K562 (cell line): ENCODE measurements at regions not wholly inside any gene's neighbourhood (a gene's known extent, or its start where the extent isn't known, plus 50 kb on each side); places are given as distances from the start of the nearest gene placed in this dataset.

ENCODE experiments used
- ATAC-seq: fragments of 200-7000 bp; cut with Tn5 transposase; 3 replicates; pipeline ENCODE4 v1.9.1; 2020; ENCODE audit warnings: moderate library complexity
- BruUV-seq: library from RNA; stranded (reverse); fragments of 400-500 nt; replicated peaks from 2 replicates; lab custom pipeline; 2021; lab: Mats Ljungman, UMichigan
- CTCF ChIA-PET: fragments of 300-600 bp; formaldehyde crosslinking; extraction: SDS; loops from one replicate; lab custom pipeline; 2021; ENCODE audit warnings: low intra/inter-chr PET ratio; lab: Yijun Ruan, JAX
- POLR2A ChIA-PET: fragments of 300-600, 350-650 bp; sonication (Branson Sonifier 250); formaldehyde crosslinking; extraction: SDS; loops from one replicate; lab custom pipeline; 2021; ENCODE audit warnings: antibody characterized with exemption, inconsistent platforms; lab: Yijun Ruan, JAX
- DNase-seq, 4 experiments: peaks; one replicate each; pipeline versions ENCODE4 v3.0.0 to v3.0.0-alpha.2; 2011 to 2018; ENCODE audit warnings: low spot score in 3 of 4, mixed read lengths in 3 of 4; ENCODE audit errors: extremely low read depth in 1 of 4
- FAIRE-seq: peaks from 2 replicates; lab custom pipeline; 2011; peaks lifted over from hg19 to GRCh38; lab: Jason Lieb, UNC
- H2AFZ ChIP-seq: 2 replicates; pipeline ENCODE4 v1.6.0; 2011; ENCODE audit warnings: low read depth, low read length, control low read depth, inconsistent platforms
- H3K27ac ChIP-seq: fragments of 200-600 bp; 3 replicates; pipeline ENCODE4 v1.8.0; 2011; ENCODE audit warnings: low read depth, mild to moderate bottlenecking, control low read depth, inconsistent platforms, low read length, moderate library complexity, mixed read lengths; ENCODE audit errors: extremely low read depth
- H3K27me3 ChIP-seq, 2 experiments: fragments of 300-600 bp in 1 of 2; 2 replicates in 1 of 2; 3 replicates in 1 of 2; pipeline versions ENCODE4 v1.6.0 to v1.8.0; 2011; ENCODE audit warnings: inconsistent platforms in 2 of 2, low read length in 2 of 2, mild to moderate bottlenecking in 1 of 2, mixed read lengths in 1 of 2, moderate library complexity in 1 of 2; ENCODE audit not compliant: control insufficient read depth in 2 of 2, insufficient read depth in 2 of 2
- H3K36me3 ChIP-seq: fragments of 300-600 bp; 3 replicates; pipeline ENCODE4 v1.8.0; 2011; ENCODE audit warnings: mild to moderate bottlenecking, low read length, inconsistent platforms; ENCODE audit not compliant: control insufficient read depth, insufficient read depth
- H3K4me1 ChIP-seq, 2 experiments: fragments of 200-600 bp in 1 of 2; replicated peaks in 1 of 2; 2 replicates in 1 of 2; 3 replicates in 1 of 2; pipeline versions ENCODE4 v1.5.1 to v1.8.0; 2011; ENCODE audit warnings: inconsistent platforms in 2 of 2, low read length in 2 of 2, mild to moderate bottlenecking in 1 of 2, mixed read lengths in 1 of 2, moderate library complexity in 1 of 2; ENCODE audit not compliant: control insufficient read depth in 2 of 2, insufficient read depth in 2 of 2
- H3K4me2 ChIP-seq: 2 replicates; pipeline ENCODE4 v1.6.1; 2011; ENCODE audit warnings: low read length, control low read depth, inconsistent platforms, mixed read lengths; ENCODE audit not compliant: insufficient read depth
- H3K4me3 ChIP-seq: fragments of 200-600 bp; sonication (generic), shearing (Covaris generic); 2 replicates; pipeline ENCODE4 v1.5.1; 2016; ENCODE audit warnings: control low read depth, inconsistent platforms
- H3K79me2 ChIP-seq: fragments of 200-600 bp; 3 replicates; pipeline ENCODE4 v1.8.0; 2011; ENCODE audit warnings: low read length, inconsistent platforms; ENCODE audit not compliant: control insufficient read depth, insufficient read depth
- H3K9ac ChIP-seq, 2 experiments: 2 replicates each; pipeline versions ENCODE4 v1.6.0 to v1.6.1; 2011; ENCODE audit warnings: low read depth in 2 of 2, low read length in 2 of 2, control low read depth in 1 of 2, inconsistent platforms in 1 of 2, mild to moderate bottlenecking in 1 of 2, mixed read lengths in 1 of 2; ENCODE audit not compliant: insufficient read depth in 1 of 2
- H3K9me1 ChIP-seq: one replicate; pipeline ENCODE4 v1.6.0; 2011; ENCODE audit warnings: inconsistent platforms, mild to moderate bottlenecking, low read length, moderate library complexity; ENCODE audit not compliant: control insufficient read depth, insufficient read depth
- H3K9me3 ChIP-seq: replicated peaks from 2 replicates; pipeline ENCODE4 v1.5.1; 2011; ENCODE audit warnings: low read depth, low read length, inconsistent platforms; ENCODE audit not compliant: control insufficient read depth, insufficient read depth
- H4K20me1 ChIP-seq: replicated peaks from 2 replicates; pipeline ENCODE4 v1.6.1; 2011; ENCODE audit warnings: low read length, inconsistent platforms, mixed read lengths; ENCODE audit not compliant: control insufficient read depth, insufficient read depth
- CAMTA2 ChIP-seq: fragments of 250-450 bp; sonication (Bioruptor Pico); conservative IDR thresholded peaks from 2 replicates; pipeline ENCODE4 v1.5.1; 2022
- KLF13 ChIP-seq: fragments of 450-650 bp; IDR thresholded peaks from 2 replicates; pipeline ENCODE4 v1.6.1; 2016; ENCODE audit warnings: missing genetic modification characterization, low read depth, mild to moderate bottlenecking, missing compliant biosample characterization, moderate library complexity, borderline replicate concordance
- PHF8 ChIP-seq: fragments of 200-600 bp; sonication (generic); IDR thresholded peaks from 2 replicates; pipeline ENCODE4 v1.6.1; 2012; ENCODE audit warnings: mixed run types, mild to moderate bottlenecking, inconsistent platforms, low read length, moderate library complexity, borderline replicate concordance
- SNAPC5 ChIP-seq: fragments of 250-450 bp; sonication (Bioruptor Pico); IDR thresholded peaks from 2 replicates; pipeline ENCODE4 v1.8.0; 2021; ENCODE audit warnings: moderate library complexity, mild to moderate bottlenecking, inconsistent platforms
- WGBS: fragments of 100-300 bp; shearing (Covaris generic); methylation state at CpG from one replicate; pipeline ENCODE4 v1.1.6; 2016; ENCODE audit warnings: low coverage, mixed read lengths; ENCODE audit not compliant: insufficient coverage; ENCODE audit errors: missing lambda C conversion rate; 5-methylcytosine and 5-hydroxymethylcytosine counted together
- in situ Hi-C: fragments of 300-500 bp; cut with MboI; formaldehyde crosslinking; loops from 4 replicates; pipeline ENCODE4 v1.15.0; 2018; ENCODE audit warnings: inconsistent platforms, mixed read lengths
- intact Hi-C: fragments of 100-400 bp; cut with micrococcal nuclease; formaldehyde crosslinking; loops from 2 replicates; pipeline ENCODE4 v1.14.2; 2022
- TF ChIP-seq, protein P1 (sequence below): sonication (generic); formaldehyde crosslinking; IDR thresholded peaks from 2 replicates; pipeline ENCODE4 v1.8.0; 2022; ENCODE audit warnings: mild to moderate bottlenecking, low read depth, missing genetic modification reagents
- TF ChIP-seq, protein P2 (sequence below), 2 experiments: fragments of 450-650 bp in 1 of 2; sonication (generic) in 1 of 2; formaldehyde crosslinking in 1 of 2; IDR thresholded peaks in 1 of 2; conservative IDR thresholded peaks in 1 of 2; 2 replicates each; pipeline versions ENCODE4 v1.6.1 to v1.8.1; 2016 to 2023; ENCODE audit warnings: mild to moderate bottlenecking in 2 of 2, moderate library complexity in 2 of 2, inconsistent platforms in 1 of 2, missing genetic modification reagents in 1 of 2

DNA sequence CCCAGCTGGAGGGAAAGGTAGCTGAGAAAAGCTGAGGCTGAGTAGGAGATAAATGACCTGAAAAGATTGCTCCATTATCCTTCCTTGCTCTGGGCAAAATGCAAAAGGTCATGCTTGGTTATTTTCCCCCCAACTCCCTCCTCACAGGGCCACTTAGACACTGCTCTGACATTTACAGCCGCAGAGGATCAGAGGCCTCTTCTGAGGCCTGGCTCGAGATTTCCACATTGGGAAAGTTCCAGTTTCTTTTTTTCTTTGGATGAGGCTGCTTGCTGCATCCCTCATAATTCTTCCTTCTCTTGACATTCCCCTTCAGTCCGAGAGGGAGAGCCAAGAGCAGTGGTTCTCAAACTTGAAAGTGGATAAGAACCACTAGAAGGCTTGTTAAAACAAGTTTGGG is 60.1 kb upstream of the HSPA9 start:
- WGBS, result 6% methylated on average over 3 of the region's 3 CpGs
- no TSS peak for BruUV-seq
- in situ Hi-C loops, result no loop called here
- peaks cover 11 to 41% of the 10 kb centered on the region in 2 experiments; a peak in 4 of 5 replicates for H3K27me3 ChIP-seq
- TF ChIP-seq, protein P1, sequence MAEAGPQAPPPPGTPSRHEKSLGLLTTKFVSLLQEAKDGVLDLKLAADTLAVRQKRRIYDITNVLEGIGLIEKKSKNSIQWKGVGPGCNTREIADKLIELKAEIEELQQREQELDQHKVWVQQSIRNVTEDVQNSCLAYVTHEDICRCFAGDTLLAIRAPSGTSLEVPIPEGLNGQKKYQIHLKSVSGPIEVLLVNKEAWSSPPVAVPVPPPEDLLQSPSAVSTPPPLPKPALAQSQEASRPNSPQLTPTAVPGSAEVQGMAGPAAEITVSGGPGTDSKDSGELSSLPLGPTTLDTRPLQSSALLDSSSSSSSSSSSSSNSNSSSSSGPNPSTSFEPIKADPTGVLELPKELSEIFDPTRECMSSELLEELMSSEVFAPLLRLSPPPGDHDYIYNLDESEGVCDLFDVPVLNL (CRISPR knock-in tag), result no peak
- TF ChIP-seq, protein P2, sequence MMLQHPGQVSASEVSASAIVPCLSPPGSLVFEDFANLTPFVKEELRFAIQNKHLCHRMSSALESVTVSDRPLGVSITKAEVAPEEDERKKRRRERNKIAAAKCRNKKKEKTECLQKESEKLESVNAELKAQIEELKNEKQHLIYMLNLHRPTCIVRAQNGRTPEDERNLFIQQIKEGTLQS (IDR thresholded peaks at IDR 0.05), result no peak
- TF ChIP-seq, protein P2 (CRISPR knock-in tag; conservative IDR thresholded peaks at IDR 0.05), result no peak
- TF ChIP-seq CAMTA2 (CRISPR knock-in tag) (no peak), PHF8 (no peak), SNAPC5 (CRISPR knock-in tag) (no peak), KLF13 (tag) (no peak)
- H3K9me1 ChIP-seq, result no peaks in the 10 kb centered on the region
- H3K9ac ChIP-seq, result no peak overlapping the region
- H3K27ac ChIP-seq, result no peak overlapping the region
- FAIRE-seq (no peak), ATAC-seq (no peak), DNase-seq (no peak)
- H3K79me2 ChIP-seq, result no peaks in the 10 kb centered on the region
- no peaks in the 10 kb centered on the region for H3K36me3 ChIP-seq
- H4K20me1 ChIP-seq, result 0 out of 2 replicates have a peak, but pooled peaks cover 2% of the 10 kb centered on the region
- no peaks in the 10 kb centered on the region for H3K9me3 ChIP-seq
- H3K4me3 ChIP-seq, result no peak overlapping the region
- H3K4me1 ChIP-seq, result peaks cover 0 to 4% of the 10 kb centered on the region in 2 experiments; a peak in 1 of 5 replicates
- ChIA-PET POLR2A (interaction anchor here (0.6 kb wide), 1 partner anchor 697 kb away, joined by 3 read pairs; no protein-coding TSS in a partner anchor), CTCF (no interaction called here)
- intact Hi-C loops, result loop anchor here (10.0 kb wide), 1 partner anchor 180 kb away; no protein-coding TSS in a partner anchor
- H2AFZ ChIP-seq, result no peak overlapping the region
- no peak overlapping the region for H3K4me2 ChIP-seq
